ENCODE measurements at regions not wholly inside any gene's neighbourhood (a gene's known extent, or its start where the extent isn't known, plus 50 kb on each side); places are given as distances from the start of the nearest gene placed in this dataset.

DNA sequence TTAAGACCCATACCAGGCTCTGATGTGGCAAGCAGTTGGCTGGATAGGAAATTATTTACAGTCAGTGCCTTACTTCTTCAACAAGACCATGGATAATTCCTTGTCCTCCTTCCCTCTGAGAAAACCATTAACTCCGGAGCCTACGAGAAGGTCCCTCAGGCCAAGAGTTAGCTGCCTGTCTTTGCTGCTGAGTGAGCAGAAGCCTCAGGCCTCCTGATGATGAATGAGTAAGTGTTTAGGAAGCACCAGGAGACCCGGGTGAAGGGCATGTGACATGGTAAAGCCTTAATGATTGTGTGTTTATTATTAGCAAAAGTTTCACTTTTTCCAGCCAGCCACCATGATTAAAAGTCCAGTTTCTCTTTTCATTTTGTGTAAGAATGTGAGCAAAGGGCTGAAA is 174.9 kb upstream of the TOPAZ1 start:
- TF ChIP-seq GATA3 (IDR thresholded peaks at IDR 0.05; ENCODE audit: low read depth, low read length) (no peak), GATA2 (IDR thresholded peaks at IDR 0.05; ENCODE audit: low read depth, low read length) (no peak)

Data from SH-SY5Y (cell line).